ENCODE measurements at regions not wholly inside any gene's neighbourhood (a gene's known extent, or its start where the extent isn't known, plus 50 kb on each side); places are given as distances from the start of the nearest gene placed in this dataset.

DNA sequence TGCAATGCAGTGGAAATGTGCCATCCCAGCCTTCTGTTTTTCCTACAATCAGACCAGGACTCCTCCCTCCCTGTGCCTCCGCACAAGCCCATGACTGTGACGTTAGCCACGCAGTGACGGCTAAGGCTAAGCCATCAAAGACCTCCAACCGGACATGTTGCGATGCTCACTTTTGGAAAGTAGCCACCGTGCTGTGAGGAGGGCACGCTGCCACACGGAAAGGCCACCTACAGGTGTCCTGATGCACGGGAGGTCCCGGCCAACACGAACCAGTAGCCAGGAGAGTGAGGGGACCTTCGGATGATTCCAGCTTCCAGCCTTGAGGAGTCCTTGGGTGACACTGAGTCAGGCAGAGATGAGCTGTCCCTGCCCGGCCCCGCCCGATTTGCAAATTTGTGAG lies 53.9 kb downstream of the FOXL1 start:
- H3K4me3 ChIP-seq (ENCODE audit: low read depth, low read length), result no peak overlapping the region
- TF ChIP-seq, protein P1, sequence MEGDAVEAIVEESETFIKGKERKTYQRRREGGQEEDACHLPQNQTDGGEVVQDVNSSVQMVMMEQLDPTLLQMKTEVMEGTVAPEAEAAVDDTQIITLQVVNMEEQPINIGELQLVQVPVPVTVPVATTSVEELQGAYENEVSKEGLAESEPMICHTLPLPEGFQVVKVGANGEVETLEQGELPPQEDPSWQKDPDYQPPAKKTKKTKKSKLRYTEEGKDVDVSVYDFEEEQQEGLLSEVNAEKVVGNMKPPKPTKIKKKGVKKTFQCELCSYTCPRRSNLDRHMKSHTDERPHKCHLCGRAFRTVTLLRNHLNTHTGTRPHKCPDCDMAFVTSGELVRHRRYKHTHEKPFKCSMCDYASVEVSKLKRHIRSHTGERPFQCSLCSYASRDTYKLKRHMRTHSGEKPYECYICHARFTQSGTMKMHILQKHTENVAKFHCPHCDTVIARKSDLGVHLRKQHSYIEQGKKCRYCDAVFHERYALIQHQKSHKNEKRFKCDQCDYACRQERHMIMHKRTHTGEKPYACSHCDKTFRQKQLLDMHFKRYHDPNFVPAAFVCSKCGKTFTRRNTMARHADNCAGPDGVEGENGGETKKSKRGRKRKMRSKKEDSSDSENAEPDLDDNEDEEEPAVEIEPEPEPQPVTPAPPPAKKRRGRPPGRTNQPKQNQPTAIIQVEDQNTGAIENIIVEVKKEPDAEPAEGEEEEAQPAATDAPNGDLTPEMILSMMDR (conservative IDR thresholded peaks at IDR 0.05; ENCODE audit: low read depth, low read length), result no peak
- no peak for DNase-seq (ENCODE audit: low read depth)

DNA sequence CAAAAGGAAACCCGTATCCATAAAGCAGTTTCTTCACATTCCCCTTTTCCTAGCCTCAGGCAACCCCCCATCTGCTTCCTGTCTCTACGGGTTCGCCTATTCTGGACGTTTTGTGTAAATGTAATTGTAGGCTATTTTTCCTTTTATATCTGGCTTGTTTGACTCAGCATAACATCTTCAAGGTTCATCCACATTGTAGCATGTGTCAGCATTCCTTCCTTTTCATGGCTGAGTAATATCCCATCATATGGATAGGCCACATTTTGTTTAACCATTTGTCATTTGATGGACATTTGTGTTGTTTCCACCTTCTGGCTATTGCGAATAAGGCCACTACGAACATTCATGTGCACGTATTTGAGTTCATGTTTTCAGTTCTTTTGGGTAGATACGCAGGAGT lies 54.6 kb downstream of the FOXL1 start:
- H3K4me3 ChIP-seq (ENCODE audit: low read depth, low read length), result no peak overlapping the region
- no peak for DNase-seq (ENCODE audit: low read depth)
- TF ChIP-seq, protein P1 (conservative IDR thresholded peaks at IDR 0.05; ENCODE audit: low read depth, low read length), result no peak

DNA sequence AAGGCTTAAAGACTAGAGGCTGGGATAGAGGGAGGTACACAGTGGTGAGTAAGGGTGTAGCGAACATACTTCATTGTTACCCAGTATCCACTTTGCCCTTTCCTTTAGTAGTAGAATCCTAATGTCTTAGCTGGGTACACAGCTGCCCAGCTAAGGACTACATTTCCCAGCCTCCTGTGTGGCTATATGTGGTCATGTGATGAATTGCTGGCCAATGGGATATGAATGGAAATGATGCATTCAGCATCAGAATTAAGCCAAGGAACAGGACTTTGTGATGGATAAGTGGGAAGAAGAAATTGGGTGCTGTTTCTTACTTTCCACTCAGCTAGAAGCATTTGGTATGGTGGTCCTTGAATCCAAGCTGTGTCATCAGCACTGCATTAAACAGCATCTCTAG lies 55.9 kb downstream of the FOXL1 start:
- TF ChIP-seq, protein P1 (conservative IDR thresholded peaks at IDR 0.05; ENCODE audit: low read depth, low read length), result no peak
- no peak overlapping the region for H3K4me3 ChIP-seq (ENCODE audit: low read depth, low read length)
- DNase-seq (ENCODE audit: low read depth), result peak; percentile 47

DNA sequence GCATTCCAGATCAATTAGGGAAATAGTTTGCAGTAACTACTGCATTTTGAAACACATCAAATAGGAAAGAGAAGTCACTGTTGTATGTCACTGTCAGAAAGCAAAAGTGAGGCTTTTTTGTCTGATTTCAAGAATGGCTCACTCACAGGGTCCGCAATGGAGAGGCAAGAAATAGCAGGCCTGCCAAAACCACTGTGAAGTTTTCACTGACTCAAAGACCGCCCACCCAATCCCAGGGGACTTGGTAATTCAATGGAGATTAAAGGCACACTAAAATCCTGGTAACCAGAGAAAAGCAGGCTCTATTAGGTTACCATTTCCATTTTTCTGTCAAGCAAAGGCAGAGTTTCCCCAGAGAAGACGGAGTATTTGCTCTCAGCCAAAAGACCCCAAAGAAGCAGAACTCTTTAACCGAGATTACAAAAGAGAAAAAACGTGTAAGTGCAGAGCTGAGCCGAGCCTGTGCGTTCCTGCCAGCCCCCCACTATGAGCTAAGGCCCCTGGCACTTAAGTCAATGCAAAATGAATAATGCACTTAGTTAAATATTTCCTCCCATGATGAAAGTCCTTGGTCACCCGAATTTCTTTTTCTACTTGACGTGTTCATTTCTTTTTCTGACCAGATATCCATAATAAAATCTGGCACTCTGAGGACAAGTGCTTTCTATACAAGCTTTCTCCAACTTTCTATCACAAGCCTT lies 57.0 kb downstream of the FOXL1 start:
- H3K4me3 ChIP-seq (ENCODE audit: low read depth, low read length), result no peak overlapping the region
- DNase-seq (ENCODE audit: low read depth), result peak; percentile 43
- TF ChIP-seq, protein P1 (conservative IDR thresholded peaks at IDR 0.05; ENCODE audit: low read depth, low read length), result no peak

DNA sequence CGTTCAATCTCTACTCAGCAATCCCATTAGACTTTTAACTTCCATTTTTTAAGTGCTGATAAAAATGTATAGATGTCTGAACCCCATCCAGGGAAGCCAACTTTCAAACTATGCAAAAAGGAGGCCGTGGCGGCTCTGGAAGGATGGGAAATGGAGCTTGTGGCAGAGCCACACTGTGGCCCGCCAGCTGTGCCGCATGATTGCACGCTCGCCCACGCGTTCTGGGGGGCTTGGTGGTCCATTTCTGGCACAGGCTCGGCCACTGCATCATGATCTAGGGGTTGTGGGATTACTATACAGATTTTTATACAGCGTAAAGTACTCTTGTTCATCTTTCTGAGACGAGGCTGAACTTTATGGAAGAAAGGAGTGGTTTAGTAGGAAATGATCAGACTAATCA lies 57.6 kb downstream of the FOXL1 start:
- no peak for DNase-seq (ENCODE audit: low read depth)
- TF ChIP-seq, protein P1 (conservative IDR thresholded peaks at IDR 0.05; ENCODE audit: low read depth, low read length), result no peak
- no peak overlapping the region for H3K4me3 ChIP-seq (ENCODE audit: low read depth, low read length)

DNA sequence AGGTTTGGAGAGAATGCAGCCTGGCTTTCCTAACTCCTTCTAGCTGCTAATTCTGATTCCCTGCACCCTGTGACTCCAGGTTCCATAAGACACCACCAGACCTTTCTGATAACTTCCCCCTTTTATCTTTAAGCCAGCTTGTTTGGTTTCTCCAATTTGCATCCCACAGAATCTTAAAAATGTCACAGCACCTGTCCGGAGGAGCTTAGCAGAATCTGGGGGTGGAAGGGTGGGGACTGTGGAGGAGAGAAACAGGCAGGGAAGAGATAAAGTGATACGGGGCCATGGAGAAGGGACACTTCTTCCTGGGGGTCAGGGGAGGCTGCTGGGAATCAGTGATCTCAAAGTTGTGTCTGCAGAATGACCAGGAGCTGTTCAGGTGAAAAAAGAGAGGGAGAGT lies 59.4 kb downstream of the FOXL1 start:
- TF ChIP-seq, protein P1 (conservative IDR thresholded peaks at IDR 0.05; ENCODE audit: low read depth, low read length), result no peak
- H3K4me3 ChIP-seq (ENCODE audit: low read depth, low read length), result no peak overlapping the region
- no peak for DNase-seq (ENCODE audit: low read depth)

DNA sequence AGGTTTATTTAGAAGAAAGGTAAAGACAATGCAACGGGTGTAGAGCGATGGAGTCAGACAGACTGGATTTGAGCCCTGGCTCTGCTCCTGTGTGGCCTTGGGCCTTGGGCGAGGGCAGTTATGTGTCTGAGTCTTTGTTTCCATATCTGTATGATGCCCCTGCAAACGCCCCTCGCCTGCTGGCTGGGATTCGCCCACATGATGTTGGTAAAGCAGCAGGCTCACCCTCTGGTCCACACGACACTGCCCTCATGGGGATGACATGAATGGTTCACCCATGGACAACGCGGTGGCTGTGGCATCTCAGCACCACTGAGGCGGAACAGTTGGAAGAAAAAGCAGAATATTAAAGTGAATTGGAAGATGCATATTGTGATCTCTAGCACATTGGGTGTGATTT lies 60.3 kb downstream of the FOXL1 start:
- TF ChIP-seq, protein P1 (conservative IDR thresholded peaks at IDR 0.05; ENCODE audit: low read depth, low read length), result no peak
- H3K4me3 ChIP-seq (ENCODE audit: low read depth, low read length), result no peak overlapping the region
- no peak for DNase-seq (ENCODE audit: low read depth)
